HepG2 (cell line): ENCODE measurements at regions not wholly inside any gene's neighbourhood (a gene's known extent, or its start where the extent isn't known, plus 50 kb on each side); places are given as distances from the start of the nearest gene placed in this dataset.

Source experiments
- AGO1 ChIP-seq: fragments of 200-400 bp; formaldehyde crosslinking; IDR thresholded peaks from 2 replicates; pipeline ENCODE4 v1.6.1; 2017; ENCODE audit warnings: mild to moderate bottlenecking, low read depth, low read length, moderate library complexity; ENCODE audit not compliant: poor library complexity, severe bottlenecking
- AHR ChIP-seq: IDR thresholded peaks from 2 replicates; pipeline ENCODE4 v1.6.1; 2018; ENCODE audit warnings: missing genetic modification reagents, missing compliant biosample characterization
- FOXM1 ChIP-seq: sonication (generic); formaldehyde crosslinking; IDR thresholded peaks from 2 replicates; pipeline ENCODE4 v1.5.0; 2020; ENCODE audit warnings: missing genetic modification reagents
- HES4 ChIP-seq: sonication (generic); formaldehyde crosslinking; IDR thresholded peaks from 2 replicates; pipeline ENCODE4 v1.9.0; 2021; ENCODE audit warnings: mild to moderate bottlenecking, missing genetic modification reagents, borderline replicate concordance
- HOXA3 ChIP-seq: sonication (generic); formaldehyde crosslinking; IDR thresholded peaks from 2 replicates; pipeline ENCODE4 v1.5.0; 2020; ENCODE audit warnings: missing genetic modification reagents
- KLF12 ChIP-seq: sonication (generic); formaldehyde crosslinking; IDR thresholded peaks from 2 replicates; pipeline ENCODE4 v1.4.0; 2020; ENCODE audit warnings: missing genetic modification reagents, borderline replicate concordance
- MAF1 ChIP-seq: sonication (generic); formaldehyde crosslinking; IDR thresholded peaks from 2 replicates; pipeline ENCODE4 v1.5.0; 2020; ENCODE audit warnings: missing genetic modification reagents, borderline replicate concordance
- MEIS1 ChIP-seq: sonication (generic); formaldehyde crosslinking; IDR thresholded peaks from 2 replicates; pipeline ENCODE4 v1.9.0; 2021; ENCODE audit warnings: mild to moderate bottlenecking, missing genetic modification reagents, moderate library complexity, borderline replicate concordance
- NFYC ChIP-seq: IDR thresholded peaks from 2 replicates; pipeline ENCODE4 v1.6.1; 2016; ENCODE audit warnings: missing genetic modification reagents, missing compliant biosample characterization
- RARA ChIP-seq: IDR thresholded peaks from 2 replicates; pipeline ENCODE4 v1.6.1; 2016; ENCODE audit warnings: missing genetic modification reagents, missing compliant biosample characterization
- TAF1 ChIP-seq: sonication (generic); formaldehyde crosslinking; IDR thresholded peaks from 2 replicates; pipeline ENCODE4 v1.4.0; 2020; ENCODE audit warnings: missing genetic modification reagents
- ZC3H4 ChIP-seq: sonication (generic); formaldehyde crosslinking; IDR thresholded peaks from 2 replicates; pipeline ENCODE4 v1.4.0; 2020; ENCODE audit warnings: missing genetic modification reagents, borderline replicate concordance
- ZNF143 ChIP-seq: sonication (generic); formaldehyde crosslinking; IDR thresholded peaks from 2 replicates; pipeline ENCODE4 v1.4.0; 2020; ENCODE audit warnings: missing genetic modification reagents
- ZNF501 ChIP-seq: sonication (generic); formaldehyde crosslinking; IDR thresholded peaks from 2 replicates; pipeline ENCODE4 v1.5.1; 2020; ENCODE audit warnings: mild to moderate bottlenecking, moderate library complexity, missing genetic modification reagents
- ZNF724P ChIP-seq: sonication (generic); formaldehyde crosslinking; IDR thresholded peaks from 2 replicates; pipeline ENCODE4 v1.8.0; 2022; ENCODE audit warnings: missing genetic modification reagents, borderline replicate concordance
- ZNF883 ChIP-seq: sonication (generic); formaldehyde crosslinking; IDR thresholded peaks from 2 replicates; pipeline ENCODE4 v1.5.1; 2020; ENCODE audit warnings: mild to moderate bottlenecking, missing genetic modification reagents; ENCODE audit errors: not compliant biosample characterization
- ZSCAN9 ChIP-seq: IDR thresholded peaks from 2 replicates; pipeline ENCODE4 v1.6.1; 2016; ENCODE audit warnings: borderline replicate concordance
- TF ChIP-seq, protein P1 (sequence below): sonication (generic); formaldehyde crosslinking; IDR thresholded peaks from 2 replicates; pipeline ENCODE4 v1.5.1; 2020; ENCODE audit warnings: missing genetic modification reagents, mild to moderate bottlenecking, borderline replicate concordance
- TF ChIP-seq, protein P2 (sequence below): sonication (generic); formaldehyde crosslinking; IDR thresholded peaks from 2 replicates; pipeline ENCODE4 v1.4.0; 2020; ENCODE audit warnings: missing genetic modification reagents, low read depth, mild to moderate bottlenecking, borderline replicate concordance
- TF ChIP-seq, protein P3 (sequence below): sonication (generic); formaldehyde crosslinking; IDR thresholded peaks from 2 replicates; pipeline ENCODE4 v1.5.1; 2020; ENCODE audit warnings: mild to moderate bottlenecking, missing genetic modification reagents, moderate library complexity
- TF ChIP-seq, protein P4 (sequence below): sonication (generic); formaldehyde crosslinking; IDR thresholded peaks from 2 replicates; pipeline ENCODE4 v1.5.0; 2020; ENCODE audit warnings: missing genetic modification reagents
- TF ChIP-seq, protein P5 (sequence below): sonication (generic); formaldehyde crosslinking; IDR thresholded peaks from 2 replicates; pipeline ENCODE4 v1.4.0; 2020; ENCODE audit warnings: low read depth, mild to moderate bottlenecking, missing genetic modification reagents

DNA sequence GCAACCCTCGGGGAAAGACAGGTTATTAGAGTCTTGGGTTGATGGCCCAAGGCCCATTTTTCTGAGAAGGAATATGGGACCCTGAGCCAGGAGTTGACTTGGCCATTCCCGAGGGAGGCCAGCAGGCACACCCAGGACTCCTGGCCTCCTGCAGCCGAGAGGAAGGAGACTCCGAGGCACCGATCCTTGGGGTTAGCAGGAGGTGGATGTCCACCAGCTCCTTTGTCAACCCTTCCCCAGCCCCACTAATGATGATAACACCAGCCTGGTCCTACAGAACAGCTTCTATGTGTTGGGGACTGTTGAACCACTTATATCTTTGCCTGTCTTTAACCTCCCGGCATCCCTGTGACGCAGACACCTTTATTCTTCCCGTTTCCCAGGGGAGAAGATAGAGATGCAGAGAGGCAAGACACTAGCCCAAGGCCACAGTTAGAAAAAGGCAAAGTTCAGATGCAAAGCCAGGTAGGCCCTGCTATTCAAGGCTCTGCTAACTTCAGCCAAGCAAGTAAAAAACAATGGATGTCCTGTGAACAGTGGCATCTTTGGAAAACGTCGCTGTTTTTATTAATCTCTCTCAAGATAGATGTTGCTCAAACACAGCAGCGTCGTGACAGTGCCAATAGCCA, 767.3 kb upstream of the TBX3 start (continued):
- TF ChIP-seq, protein P1, sequence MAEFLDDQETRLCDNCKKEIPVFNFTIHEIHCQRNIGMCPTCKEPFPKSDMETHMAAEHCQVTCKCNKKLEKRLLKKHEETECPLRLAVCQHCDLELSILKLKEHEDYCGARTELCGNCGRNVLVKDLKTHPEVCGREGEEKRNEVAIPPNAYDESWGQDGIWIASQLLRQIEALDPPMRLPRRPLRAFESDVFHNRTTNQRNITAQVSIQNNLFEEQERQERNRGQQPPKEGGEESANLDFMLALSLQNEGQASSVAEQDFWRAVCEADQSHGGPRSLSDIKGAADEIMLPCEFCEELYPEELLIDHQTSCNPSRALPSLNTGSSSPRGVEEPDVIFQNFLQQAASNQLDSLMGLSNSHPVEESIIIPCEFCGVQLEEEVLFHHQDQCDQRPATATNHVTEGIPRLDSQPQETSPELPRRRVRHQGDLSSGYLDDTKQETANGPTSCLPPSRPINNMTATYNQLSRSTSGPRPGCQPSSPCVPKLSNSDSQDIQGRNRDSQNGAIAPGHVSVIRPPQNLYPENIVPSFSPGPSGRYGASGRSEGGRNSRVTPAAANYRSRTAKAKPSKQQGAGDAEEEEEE (CRISPR knock-in tag): no peak
- TF ChIP-seq ZNF143 (CRISPR knock-in tag): no peak
- TF ChIP-seq ZNF724P (CRISPR knock-in tag): no peak
- 0 out of 2 replicates have a peak, but pooled peaks have one; percentile 20 for TF ChIP-seq ZNF501 (CRISPR knock-in tag)
- TF ChIP-seq ZSCAN9 (CRISPR knock-in tag): no peak
- no peak for TF ChIP-seq AGO1
- TF ChIP-seq AHR: no peak
- no peak for TF ChIP-seq KLF12 (CRISPR knock-in tag)
- TF ChIP-seq, protein P2, sequence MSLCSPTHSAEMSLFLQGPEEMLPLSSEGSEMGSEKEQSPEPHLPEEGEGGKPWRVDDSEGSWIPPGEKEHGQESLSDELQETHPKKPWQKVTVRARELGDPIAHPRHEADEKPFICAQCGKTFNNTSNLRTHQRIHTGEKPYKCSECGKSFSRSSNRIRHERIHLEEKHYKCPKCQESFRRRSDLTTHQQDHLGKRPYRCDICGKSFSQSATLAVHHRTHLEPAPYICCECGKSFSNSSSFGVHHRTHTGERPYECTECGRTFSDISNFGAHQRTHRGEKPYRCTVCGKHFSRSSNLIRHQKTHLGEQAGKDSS (CRISPR knock-in tag): no peak
- TF ChIP-seq HOXA3 (CRISPR knock-in tag): no peak
- no peak for TF ChIP-seq ZNF883 (CRISPR knock-in tag)
- no peak for TF ChIP-seq TAF1 (CRISPR knock-in tag)
- TF ChIP-seq, protein P3, sequence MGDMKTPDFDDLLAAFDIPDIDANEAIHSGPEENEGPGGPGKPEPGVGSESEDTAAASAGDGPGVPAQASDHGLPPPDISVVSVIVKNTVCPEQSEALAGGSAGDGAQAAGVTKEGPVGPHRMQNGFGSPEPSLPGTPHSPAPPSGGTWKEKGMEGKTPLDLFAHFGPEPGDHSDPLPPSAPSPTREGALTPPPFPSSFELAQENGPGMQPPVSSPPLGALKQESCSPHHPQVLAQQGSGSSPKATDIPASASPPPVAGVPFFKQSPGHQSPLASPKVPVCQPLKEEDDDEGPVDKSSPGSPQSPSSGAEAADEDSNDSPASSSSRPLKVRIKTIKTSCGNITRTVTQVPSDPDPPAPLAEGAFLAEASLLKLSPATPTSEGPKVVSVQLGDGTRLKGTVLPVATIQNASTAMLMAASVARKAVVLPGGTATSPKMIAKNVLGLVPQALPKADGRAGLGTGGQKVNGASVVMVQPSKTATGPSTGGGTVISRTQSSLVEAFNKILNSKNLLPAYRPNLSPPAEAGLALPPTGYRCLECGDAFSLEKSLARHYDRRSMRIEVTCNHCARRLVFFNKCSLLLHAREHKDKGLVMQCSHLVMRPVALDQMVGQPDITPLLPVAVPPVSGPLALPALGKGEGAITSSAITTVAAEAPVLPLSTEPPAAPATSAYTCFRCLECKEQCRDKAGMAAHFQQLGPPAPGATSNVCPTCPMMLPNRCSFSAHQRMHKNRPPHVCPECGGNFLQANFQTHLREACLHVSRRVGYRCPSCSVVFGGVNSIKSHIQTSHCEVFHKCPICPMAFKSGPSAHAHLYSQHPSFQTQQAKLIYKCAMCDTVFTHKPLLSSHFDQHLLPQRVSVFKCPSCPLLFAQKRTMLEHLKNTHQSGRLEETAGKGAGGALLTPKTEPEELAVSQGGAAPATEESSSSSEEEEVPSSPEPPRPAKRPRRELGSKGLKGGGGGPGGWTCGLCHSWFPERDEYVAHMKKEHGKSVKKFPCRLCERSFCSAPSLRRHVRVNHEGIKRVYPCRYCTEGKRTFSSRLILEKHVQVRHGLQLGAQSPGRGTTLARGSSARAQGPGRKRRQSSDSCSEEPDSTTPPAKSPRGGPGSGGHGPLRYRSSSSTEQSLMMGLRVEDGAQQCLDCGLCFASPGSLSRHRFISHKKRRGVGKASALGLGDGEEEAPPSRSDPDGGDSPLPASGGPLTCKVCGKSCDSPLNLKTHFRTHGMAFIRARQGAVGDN: peak; percentile 23; the same call in 1 of the 2 replicates
- TF ChIP-seq RARA (CRISPR knock-in tag): no peak
- TF ChIP-seq, protein P4, sequence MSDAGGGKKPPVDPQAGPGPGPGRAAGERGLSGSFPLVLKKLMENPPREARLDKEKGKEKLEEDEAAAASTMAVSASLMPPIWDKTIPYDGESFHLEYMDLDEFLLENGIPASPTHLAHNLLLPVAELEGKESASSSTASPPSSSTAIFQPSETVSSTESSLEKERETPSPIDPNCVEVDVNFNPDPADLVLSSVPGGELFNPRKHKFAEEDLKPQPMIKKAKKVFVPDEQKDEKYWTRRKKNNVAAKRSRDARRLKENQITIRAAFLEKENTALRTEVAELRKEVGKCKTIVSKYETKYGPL (CRISPR knock-in tag): no peak
- TF ChIP-seq FOXM1 (CRISPR knock-in tag): no peak
- no peak for TF ChIP-seq MAF1 (CRISPR knock-in tag)
- TF ChIP-seq HES4 (CRISPR knock-in tag): no peak
- 0 out of 2 replicates have a peak, but pooled peaks have one; percentile 38 for TF ChIP-seq ZC3H4 (CRISPR knock-in tag)
- TF ChIP-seq NFYC (CRISPR knock-in tag): no peak
- TF ChIP-seq, protein P5, sequence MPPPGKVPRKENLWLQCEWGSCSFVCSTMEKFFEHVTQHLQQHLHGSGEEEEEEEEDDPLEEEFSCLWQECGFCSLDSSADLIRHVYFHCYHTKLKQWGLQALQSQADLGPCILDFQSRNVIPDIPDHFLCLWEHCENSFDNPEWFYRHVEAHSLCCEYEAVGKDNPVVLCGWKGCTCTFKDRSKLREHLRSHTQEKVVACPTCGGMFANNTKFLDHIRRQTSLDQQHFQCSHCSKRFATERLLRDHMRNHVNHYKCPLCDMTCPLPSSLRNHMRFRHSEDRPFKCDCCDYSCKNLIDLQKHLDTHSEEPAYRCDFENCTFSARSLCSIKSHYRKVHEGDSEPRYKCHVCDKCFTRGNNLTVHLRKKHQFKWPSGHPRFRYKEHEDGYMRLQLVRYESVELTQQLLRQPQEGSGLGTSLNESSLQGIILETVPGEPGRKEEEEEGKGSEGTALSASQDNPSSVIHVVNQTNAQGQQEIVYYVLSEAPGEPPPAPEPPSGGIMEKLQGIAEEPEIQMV (CRISPR knock-in tag): no peak
- no peak for TF ChIP-seq MEIS1 (CRISPR knock-in tag)
